ENCODE measurements at regions not wholly inside any gene's neighbourhood (a gene's known extent, or its start where the extent isn't known, plus 50 kb on each side); places are given as distances from the start of the nearest gene placed in this dataset.

DNA sequence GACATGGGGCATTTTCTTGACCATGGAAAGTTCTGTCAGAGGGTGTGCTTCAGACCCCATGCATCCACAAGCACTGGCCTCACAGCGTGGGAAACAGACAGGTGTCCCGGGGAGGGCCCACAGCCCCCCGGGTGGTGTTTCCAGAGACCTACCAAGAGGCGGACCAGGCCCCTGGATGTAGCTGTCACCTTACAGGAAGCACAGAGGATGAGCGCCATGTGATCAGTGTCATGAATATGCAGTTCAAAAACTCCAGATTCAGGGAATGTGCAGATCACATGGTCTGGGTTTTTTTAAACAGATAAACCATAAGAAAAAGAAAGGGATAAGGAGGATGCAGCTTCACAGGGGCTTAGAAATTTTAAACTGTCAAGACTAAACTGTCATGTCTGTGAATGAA, 61.0 kb upstream of the SPATA13 start:
- no peak for DNase-seq (ENCODE audit: extremely low read depth, low read depth)
- TF ChIP-seq, protein P1, sequence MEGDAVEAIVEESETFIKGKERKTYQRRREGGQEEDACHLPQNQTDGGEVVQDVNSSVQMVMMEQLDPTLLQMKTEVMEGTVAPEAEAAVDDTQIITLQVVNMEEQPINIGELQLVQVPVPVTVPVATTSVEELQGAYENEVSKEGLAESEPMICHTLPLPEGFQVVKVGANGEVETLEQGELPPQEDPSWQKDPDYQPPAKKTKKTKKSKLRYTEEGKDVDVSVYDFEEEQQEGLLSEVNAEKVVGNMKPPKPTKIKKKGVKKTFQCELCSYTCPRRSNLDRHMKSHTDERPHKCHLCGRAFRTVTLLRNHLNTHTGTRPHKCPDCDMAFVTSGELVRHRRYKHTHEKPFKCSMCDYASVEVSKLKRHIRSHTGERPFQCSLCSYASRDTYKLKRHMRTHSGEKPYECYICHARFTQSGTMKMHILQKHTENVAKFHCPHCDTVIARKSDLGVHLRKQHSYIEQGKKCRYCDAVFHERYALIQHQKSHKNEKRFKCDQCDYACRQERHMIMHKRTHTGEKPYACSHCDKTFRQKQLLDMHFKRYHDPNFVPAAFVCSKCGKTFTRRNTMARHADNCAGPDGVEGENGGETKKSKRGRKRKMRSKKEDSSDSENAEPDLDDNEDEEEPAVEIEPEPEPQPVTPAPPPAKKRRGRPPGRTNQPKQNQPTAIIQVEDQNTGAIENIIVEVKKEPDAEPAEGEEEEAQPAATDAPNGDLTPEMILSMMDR (IDR thresholded peaks at IDR 0.05; ENCODE audit: low read depth, low read length, missing control alignments) = no peak
- no peak overlapping the region for H3K4me3 ChIP-seq (replicated peaks; ENCODE audit: low read depth, low read length)

GRCh38 chr13:24100188-24100587, 60.3 kb upstream of the SPATA13 start:
- DNase-seq (ENCODE audit: extremely low read depth, low read depth) = no peak
- H3K4me3 ChIP-seq (replicated peaks; ENCODE audit: low read depth, low read length) = no peak overlapping the region
- TF ChIP-seq, protein P1 (IDR thresholded peaks at IDR 0.05; ENCODE audit: low read depth, low read length, missing control alignments) = no peak

DNA sequence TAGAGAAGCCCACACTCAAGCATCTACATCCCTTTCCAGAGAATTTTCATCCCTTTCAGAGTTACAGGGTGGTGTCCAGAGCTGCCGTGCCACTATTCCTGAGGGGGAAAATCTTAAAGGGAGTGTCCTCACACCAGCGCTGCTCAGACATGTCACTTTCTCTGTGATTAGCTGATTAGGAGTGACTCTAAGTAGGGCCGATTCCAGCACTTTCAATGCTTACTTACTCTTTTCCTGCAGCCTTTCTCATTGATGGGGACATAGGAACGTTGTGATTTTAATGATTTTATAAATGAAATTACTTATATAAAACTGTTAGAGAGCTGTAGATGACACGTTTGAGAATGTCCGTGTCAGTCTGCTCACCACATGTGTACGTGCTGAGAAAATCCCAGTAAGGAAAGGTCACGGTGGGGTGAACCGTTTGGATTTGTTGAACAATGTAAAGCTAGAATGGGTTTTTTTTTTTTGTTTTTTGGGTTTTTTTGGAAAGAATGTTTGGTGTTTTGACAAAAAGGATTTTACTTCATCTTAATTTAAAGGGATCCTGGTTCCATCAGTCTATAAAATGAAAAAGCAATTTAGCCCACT, 56.6 kb upstream of the SPATA13 start:
- DNase-seq (ENCODE audit: extremely low read depth, low read depth) = peak; percentile 19
- no peak overlapping the region for H3K4me3 ChIP-seq (replicated peaks; ENCODE audit: low read depth, low read length)
- TF ChIP-seq, protein P1 (IDR thresholded peaks at IDR 0.05; ENCODE audit: low read depth, low read length, missing control alignments) = no peak

GRCh38 chr13:24104723-24105122, 55.8 kb upstream of the SPATA13 start:
- no peak overlapping the region for H3K4me3 ChIP-seq (replicated peaks; ENCODE audit: low read depth, low read length)
- TF ChIP-seq, protein P1 (IDR thresholded peaks at IDR 0.05; ENCODE audit: low read depth, low read length, missing control alignments) = no peak
- DNase-seq (ENCODE audit: extremely low read depth, low read depth) = no peak

- TF ChIP-seq, protein P1 (IDR thresholded peaks at IDR 0.05; ENCODE audit: low read depth, low read length, missing control alignments) = no peak
- DNase-seq (ENCODE audit: extremely low read depth, low read depth) = no peak
- no peak overlapping the region for H3K4me3 ChIP-seq (replicated peaks; ENCODE audit: low read depth, low read length)
Measured at GRCh38 chr13:24106429-24106828, 54.1 kb upstream of the SPATA13 start.

GRCh38 chr13:24107955-24108614, 52.4 kb upstream of the SPATA13 start:
- TF ChIP-seq, protein P1 (IDR thresholded peaks at IDR 0.05; ENCODE audit: low read depth, low read length, missing control alignments) = no peak
- no peak overlapping the region for H3K4me3 ChIP-seq (replicated peaks; ENCODE audit: low read depth, low read length)
- no peak for DNase-seq (ENCODE audit: extremely low read depth, low read depth)

All from HFF-Myc (cell line).